A673 (cell line): ENCODE measurements at regions not wholly inside any gene's neighbourhood (a gene's known extent, or its start where the extent isn't known, plus 50 kb on each side); places are given as distances from the start of the nearest gene placed in this dataset.

Source experiments
- CTCF ChIP-seq: fragments of 300-800, 200-600 bp; sonication (generic); conservative IDR thresholded peaks from 2 replicates; pipeline ENCODE4 v1.5.1; 2017; ENCODE audit warnings: low read depth, mild to moderate bottlenecking, antibody characterized with exemption, low read length, moderate library complexity, mixed read lengths
- EZH2 ChIP-seq: fragments of 200-600 bp; sonication (generic); IDR thresholded peaks from 2 replicates; pipeline ENCODE4 v1.6.1; 2017; ENCODE audit warnings: borderline replicate concordance, low read depth, mild to moderate bottlenecking, mixed read lengths, antibody characterized with exemption, low read length; ENCODE audit not compliant: poor library complexity, severe bottlenecking

- no peak for TF ChIP-seq CTCF
- TF ChIP-seq EZH2, result no peak
Measured at GRCh38 chr10:121024905-121025584, 173.9 kb downstream of the WDR11 start.
